ENCODE measurements at regions not wholly inside any gene's neighbourhood (a gene's known extent, or its start where the extent isn't known, plus 50 kb on each side); places are given as distances from the start of the nearest gene placed in this dataset.

DNA sequence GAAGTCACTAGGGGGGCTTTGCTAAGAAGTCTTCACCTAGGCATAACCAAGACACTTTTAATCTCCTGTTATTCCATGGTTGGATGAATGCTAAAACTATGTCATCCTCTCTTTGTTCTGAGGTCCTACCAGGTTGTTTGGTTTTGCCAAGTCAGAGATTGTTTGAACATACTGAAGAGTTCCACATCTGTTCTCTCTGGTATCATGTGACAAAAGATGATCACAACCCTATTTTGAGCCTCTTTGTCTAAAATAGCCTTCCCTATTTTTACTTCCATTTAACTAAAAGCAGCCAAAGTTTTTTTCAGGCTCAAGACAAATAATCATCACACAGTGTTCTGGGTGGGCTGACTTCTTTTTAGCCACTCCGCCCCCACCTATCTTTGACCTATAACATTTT, 218.4 kb upstream of the LMCD1 start:
- no peaks in the 10 kb centered on the region for H3K4me1 ChIP-seq
- no peak overlapping the region for H3K4me3 ChIP-seq
- H3K27me3 ChIP-seq = no peaks in the 10 kb centered on the region
- no peaks in the 10 kb centered on the region for H3K9me3 ChIP-seq
- no peak for ATAC-seq
- intact Hi-C loops (cut with DNase I) = no loop called here
- no peak for DNase-seq
- no peaks in the 10 kb centered on the region for H3K36me3 ChIP-seq
- H3K27ac ChIP-seq = no peak overlapping the region
- TF ChIP-seq, protein P1, sequence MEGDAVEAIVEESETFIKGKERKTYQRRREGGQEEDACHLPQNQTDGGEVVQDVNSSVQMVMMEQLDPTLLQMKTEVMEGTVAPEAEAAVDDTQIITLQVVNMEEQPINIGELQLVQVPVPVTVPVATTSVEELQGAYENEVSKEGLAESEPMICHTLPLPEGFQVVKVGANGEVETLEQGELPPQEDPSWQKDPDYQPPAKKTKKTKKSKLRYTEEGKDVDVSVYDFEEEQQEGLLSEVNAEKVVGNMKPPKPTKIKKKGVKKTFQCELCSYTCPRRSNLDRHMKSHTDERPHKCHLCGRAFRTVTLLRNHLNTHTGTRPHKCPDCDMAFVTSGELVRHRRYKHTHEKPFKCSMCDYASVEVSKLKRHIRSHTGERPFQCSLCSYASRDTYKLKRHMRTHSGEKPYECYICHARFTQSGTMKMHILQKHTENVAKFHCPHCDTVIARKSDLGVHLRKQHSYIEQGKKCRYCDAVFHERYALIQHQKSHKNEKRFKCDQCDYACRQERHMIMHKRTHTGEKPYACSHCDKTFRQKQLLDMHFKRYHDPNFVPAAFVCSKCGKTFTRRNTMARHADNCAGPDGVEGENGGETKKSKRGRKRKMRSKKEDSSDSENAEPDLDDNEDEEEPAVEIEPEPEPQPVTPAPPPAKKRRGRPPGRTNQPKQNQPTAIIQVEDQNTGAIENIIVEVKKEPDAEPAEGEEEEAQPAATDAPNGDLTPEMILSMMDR (IDR thresholded peaks at IDR 0.05) = no peak

DNA sequence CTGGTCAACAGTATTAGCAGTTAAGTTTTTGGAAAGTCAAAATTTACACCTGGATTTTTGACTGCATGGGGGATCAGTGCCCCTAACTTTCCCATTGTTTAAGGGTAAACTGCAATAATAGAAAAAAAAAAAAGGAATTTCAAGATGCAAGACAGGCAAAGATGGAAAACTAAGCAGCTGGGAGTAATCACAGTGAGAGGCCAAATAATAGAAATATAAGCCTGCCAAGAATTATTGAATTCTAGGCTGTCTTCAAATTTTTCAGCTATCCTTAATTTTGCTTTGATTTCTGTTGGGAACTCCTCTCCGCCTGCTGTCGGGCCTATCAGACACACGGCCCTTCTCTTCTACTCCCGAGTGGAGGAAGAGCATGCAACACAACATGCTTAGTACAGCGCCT, 215.5 kb upstream of the LMCD1 start:
- no peak for ATAC-seq
- no peak for DNase-seq
- TF ChIP-seq, protein P1 (IDR thresholded peaks at IDR 0.05) = no peak
- H3K27ac ChIP-seq = no peak overlapping the region
- H3K36me3 ChIP-seq = no peaks in the 10 kb centered on the region
- no peaks in the 10 kb centered on the region for H3K27me3 ChIP-seq
- H3K4me1 ChIP-seq = no peaks in the 10 kb centered on the region
- no peaks in the 10 kb centered on the region for H3K9me3 ChIP-seq
- H3K4me3 ChIP-seq = no peak overlapping the region
- intact Hi-C loops (cut with DNase I) = no loop called here

DNA sequence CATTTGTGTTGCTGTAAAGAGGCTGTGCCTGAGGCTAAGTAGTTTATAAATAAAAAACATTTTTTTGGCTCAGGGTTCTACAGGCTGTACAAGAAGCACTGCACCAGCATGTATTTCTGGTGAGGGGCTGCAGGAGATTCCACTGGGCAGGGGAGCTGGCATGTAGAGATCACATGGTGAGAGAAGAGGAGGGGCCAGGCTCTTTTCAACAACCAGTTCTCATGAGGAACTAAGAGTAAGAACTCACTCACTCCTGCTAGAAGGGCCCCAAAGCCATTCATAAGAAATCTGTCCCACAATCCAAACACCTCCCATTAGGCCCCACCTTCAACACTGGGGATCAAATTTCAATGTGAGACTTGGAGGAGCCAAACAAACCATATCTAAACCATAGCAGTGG, 214.9 kb upstream of the LMCD1 start:
- intact Hi-C loops (cut with DNase I) = no loop called here
- Histone ChIP-seq H3K27me3 (no peaks in the 10 kb centered on the region), H3K4me1 (no peaks in the 10 kb centered on the region), H3K36me3 (no peaks in the 10 kb centered on the region), H3K9me3 (no peaks in the 10 kb centered on the region), H3K4me3 (no peak overlapping the region), H3K27ac (no peak overlapping the region)
- TF ChIP-seq, protein P1 (IDR thresholded peaks at IDR 0.05) = no peak
- DNase-seq (no peak), ATAC-seq (no peak)

DNA sequence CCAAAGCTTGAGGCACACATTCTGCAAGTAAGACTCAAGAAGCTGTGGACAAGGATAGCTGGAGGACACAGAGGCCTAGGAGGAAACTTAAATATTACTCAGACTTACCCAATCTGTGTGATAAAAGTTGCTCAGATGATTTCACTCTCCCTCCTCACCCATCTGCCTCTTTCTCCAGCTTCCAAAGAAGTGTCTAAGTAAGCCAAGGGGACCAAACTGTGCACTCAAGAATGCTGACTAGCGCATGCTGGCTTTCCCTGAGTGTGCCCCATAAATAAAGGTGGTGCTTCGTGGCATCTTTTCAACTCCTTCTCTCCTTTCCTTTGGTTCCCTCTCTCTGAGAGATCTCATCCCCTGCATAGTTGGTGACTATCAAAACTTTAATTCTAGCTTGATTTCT, 211.0 kb upstream of the LMCD1 start:
- no peaks in the 10 kb centered on the region for H3K36me3 ChIP-seq
- H3K27ac ChIP-seq = no peak overlapping the region
- H3K27me3 ChIP-seq = no peaks in the 10 kb centered on the region
- ATAC-seq (no peak), DNase-seq (no peak)
- TF ChIP-seq, protein P1 (IDR thresholded peaks at IDR 0.05) = no peak
- no peak overlapping the region for H3K4me3 ChIP-seq
- H3K4me1 ChIP-seq = no peaks in the 10 kb centered on the region
- intact Hi-C loops (cut with DNase I) = no loop called here
- H3K9me3 ChIP-seq = no peaks in the 10 kb centered on the region

DNA sequence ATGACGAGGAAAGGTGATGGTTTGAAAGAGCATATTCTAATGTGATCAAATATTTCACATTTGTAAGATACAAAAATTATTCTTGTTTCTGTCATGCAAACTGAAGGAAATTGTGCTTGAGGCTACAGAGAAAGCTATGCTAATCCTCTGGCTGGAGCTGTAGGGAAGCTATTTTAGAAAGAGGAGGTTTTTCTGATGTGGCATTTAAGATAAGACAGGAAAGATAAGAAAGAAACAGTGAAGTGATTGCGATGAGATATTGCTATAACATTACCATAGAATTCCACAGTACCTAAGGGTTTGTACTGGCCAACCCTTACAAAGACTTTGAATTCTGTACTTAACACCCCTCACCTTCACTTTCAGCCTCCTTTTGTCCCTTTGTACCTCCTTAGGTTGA, 205.2 kb upstream of the LMCD1 start:
- intact Hi-C loops (cut with DNase I) = no loop called here
- no peaks in the 10 kb centered on the region for H3K4me1 ChIP-seq
- DNase-seq (no peak), ATAC-seq (no peak)
- H3K27ac ChIP-seq = no peak overlapping the region
- H3K4me3 ChIP-seq = no peak overlapping the region
- H3K36me3 ChIP-seq = no peaks in the 10 kb centered on the region
- no peaks in the 10 kb centered on the region for H3K9me3 ChIP-seq
- TF ChIP-seq, protein P1 (IDR thresholded peaks at IDR 0.05) = no peak
- H3K27me3 ChIP-seq = no peaks in the 10 kb centered on the region

All from upper lobe of right lung (tissue), 1 donor.